Liver (tissue), 7 donors: ENCODE measurements at regions not wholly inside any gene's neighbourhood (a gene's known extent, or its start where the extent isn't known, plus 50 kb on each side); places are given as distances from the start of the nearest gene placed in this dataset.

Experiments
- DNase-seq: peaks from one replicate; pipeline ENCODE4 v3.0.0-alpha.2; 2017; ENCODE audit warnings: low spot score
- H3K27ac ChIP-seq, 2 donors: one replicate each; pipeline ENCODE4 v1.7.0; 2013; ENCODE audit warnings: inconsistent platforms in 2 of 2, low read length in 2 of 2, control low read depth in 1 of 2, low read depth in 1 of 2, mild to moderate bottlenecking in 1 of 2
- H3K27me3 ChIP-seq, 4 donors: one replicate each; pipeline versions ENCODE4 v1.6.1 to v1.7.0; 2013; ENCODE audit warnings: low read length in 3 of 4, inconsistent platforms in 1 of 4, mild to moderate bottlenecking in 1 of 4, moderate library complexity in 1 of 4; ENCODE audit not compliant: control insufficient read depth in 4 of 4, insufficient read depth in 4 of 4
- H3K36me3 ChIP-seq, 4 donors: one replicate each; pipeline versions ENCODE4 v1.6.1 to v1.7.0; 2013; ENCODE audit warnings: low read length in 3 of 4, mild to moderate bottlenecking in 3 of 4, low read depth in 1 of 4, moderate library complexity in 1 of 4; ENCODE audit not compliant: control insufficient read depth in 4 of 4, insufficient read depth in 3 of 4
- H3K4me1 ChIP-seq, 4 donors: one replicate each; pipeline versions ENCODE4 v1.6.1 to v1.7.0; 2013; ENCODE audit warnings: low read length in 3 of 4, mild to moderate bottlenecking in 3 of 4, moderate library complexity in 1 of 4; ENCODE audit not compliant: control insufficient read depth in 4 of 4, insufficient read depth in 4 of 4
- H3K4me3 ChIP-seq, 3 donors: one replicate each; pipeline versions ENCODE4 v1.6.1 to v1.7.0; 2013; ENCODE audit warnings: low read length in 3 of 3, control low read depth in 1 of 3, low read depth in 1 of 3, mild to moderate bottlenecking in 1 of 3
- H3K9ac ChIP-seq, 2 donors: one replicate each; pipeline ENCODE4 v1.7.0; 2013; ENCODE audit warnings: low read length in 2 of 2, mild to moderate bottlenecking in 2 of 2, moderate library complexity in 2 of 2, control low read depth in 1 of 2, low read depth in 1 of 2
- H3K9me3 ChIP-seq, 4 donors: one replicate each; pipeline versions ENCODE4 v1.6.1 to v1.7.0; 2013; ENCODE audit warnings: low read length in 3 of 4; ENCODE audit not compliant: control insufficient read depth in 4 of 4
- ATF3 ChIP-seq: IDR thresholded peaks from 2 replicates; pipeline ENCODE4 v1.6.1; 2016; ENCODE audit warnings: antibody characterized with exemption
- EGR1 ChIP-seq, 2 donors: IDR thresholded peaks; 2 replicates each; pipeline ENCODE4 v1.6.1; 2016 to 2018; ENCODE audit warnings: antibody characterized with exemption in 2 of 2, low read depth in 2 of 2
- HNF4A ChIP-seq, 2 donors: conservative IDR thresholded peaks; 2 replicates each; pipeline ENCODE4 v1.6.1; 2016; ENCODE audit warnings: antibody characterized with exemption in 2 of 2, mild to moderate bottlenecking in 2 of 2
- HNF4G ChIP-seq: IDR thresholded peaks from 2 replicates; pipeline ENCODE4 v1.6.1; 2016; ENCODE audit warnings: antibody characterized with exemption
- JUND ChIP-seq, 2 donors: IDR thresholded peaks; 2 replicates each; pipeline ENCODE4 v1.6.1; 2016; ENCODE audit warnings: antibody characterized with exemption in 2 of 2
- MAX ChIP-seq: IDR thresholded peaks from 2 replicates; pipeline ENCODE4 v1.6.1; 2016; ENCODE audit warnings: antibody characterized with exemption
- RXRA ChIP-seq, 2 donors: IDR thresholded peaks; 2 replicates each; pipeline ENCODE4 v1.6.1; 2017 to 2018; ENCODE audit warnings: antibody characterized with exemption in 2 of 2, mild to moderate bottlenecking in 1 of 2
- SP1 ChIP-seq: IDR thresholded peaks from 2 replicates; pipeline ENCODE4 v1.6.1; 2018; ENCODE audit warnings: antibody characterized with exemption, mild to moderate bottlenecking
- YY1 ChIP-seq: IDR thresholded peaks from 2 replicates; pipeline ENCODE4 v1.6.1; 2016; ENCODE audit warnings: antibody characterized with exemption, mild to moderate bottlenecking
- WGBS: extraction: QIAGEN DNeasy Blood & Tissue Kit; methylation state at CpG from one replicate; pipeline ENCODE4 v1.1.7; 2013; 5-methylcytosine and 5-hydroxymethylcytosine counted together
- TF ChIP-seq, protein P1 (sequence below): IDR thresholded peaks from 2 replicates; pipeline ENCODE4 v1.6.1; 2016; ENCODE audit warnings: antibody characterized with exemption
- TF ChIP-seq, protein P2 (sequence below): IDR thresholded peaks from 2 replicates; pipeline ENCODE4 v1.6.1; 2016; ENCODE audit warnings: antibody characterized with exemption, mild to moderate bottlenecking
- donor health status: healthy.
- donor health status: healthy.
- donor health status: healthy.
- donor health status: healthy.

GRCh38 chr10:78511324-78512204 lies 477.9 kb downstream of the RPS24 start (continued):
- TF ChIP-seq, protein P1, sequence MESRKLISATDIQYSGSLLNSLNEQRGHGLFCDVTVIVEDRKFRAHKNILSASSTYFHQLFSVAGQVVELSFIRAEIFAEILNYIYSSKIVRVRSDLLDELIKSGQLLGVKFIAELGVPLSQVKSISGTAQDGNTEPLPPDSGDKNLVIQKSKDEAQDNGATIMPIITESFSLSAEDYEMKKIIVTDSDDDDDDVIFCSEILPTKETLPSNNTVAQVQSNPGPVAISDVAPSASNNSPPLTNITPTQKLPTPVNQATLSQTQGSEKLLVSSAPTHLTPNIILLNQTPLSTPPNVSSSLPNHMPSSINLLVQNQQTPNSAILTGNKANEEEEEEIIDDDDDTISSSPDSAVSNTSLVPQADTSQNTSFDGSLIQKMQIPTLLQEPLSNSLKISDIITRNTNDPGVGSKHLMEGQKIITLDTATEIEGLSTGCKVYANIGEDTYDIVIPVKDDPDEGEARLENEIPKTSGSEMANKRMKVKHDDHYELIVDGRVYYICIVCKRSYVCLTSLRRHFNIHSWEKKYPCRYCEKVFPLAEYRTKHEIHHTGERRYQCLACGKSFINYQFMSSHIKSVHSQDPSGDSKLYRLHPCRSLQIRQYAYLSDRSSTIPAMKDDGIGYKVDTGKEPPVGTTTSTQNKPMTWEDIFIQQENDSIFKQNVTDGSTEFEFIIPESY, result no peak
- TF ChIP-seq JUND (IDR thresholded peaks at IDR 0.05) (no peak), RXRA (IDR thresholded peaks at IDR 0.05) (no peak)
- TF ChIP-seq, protein P2, sequence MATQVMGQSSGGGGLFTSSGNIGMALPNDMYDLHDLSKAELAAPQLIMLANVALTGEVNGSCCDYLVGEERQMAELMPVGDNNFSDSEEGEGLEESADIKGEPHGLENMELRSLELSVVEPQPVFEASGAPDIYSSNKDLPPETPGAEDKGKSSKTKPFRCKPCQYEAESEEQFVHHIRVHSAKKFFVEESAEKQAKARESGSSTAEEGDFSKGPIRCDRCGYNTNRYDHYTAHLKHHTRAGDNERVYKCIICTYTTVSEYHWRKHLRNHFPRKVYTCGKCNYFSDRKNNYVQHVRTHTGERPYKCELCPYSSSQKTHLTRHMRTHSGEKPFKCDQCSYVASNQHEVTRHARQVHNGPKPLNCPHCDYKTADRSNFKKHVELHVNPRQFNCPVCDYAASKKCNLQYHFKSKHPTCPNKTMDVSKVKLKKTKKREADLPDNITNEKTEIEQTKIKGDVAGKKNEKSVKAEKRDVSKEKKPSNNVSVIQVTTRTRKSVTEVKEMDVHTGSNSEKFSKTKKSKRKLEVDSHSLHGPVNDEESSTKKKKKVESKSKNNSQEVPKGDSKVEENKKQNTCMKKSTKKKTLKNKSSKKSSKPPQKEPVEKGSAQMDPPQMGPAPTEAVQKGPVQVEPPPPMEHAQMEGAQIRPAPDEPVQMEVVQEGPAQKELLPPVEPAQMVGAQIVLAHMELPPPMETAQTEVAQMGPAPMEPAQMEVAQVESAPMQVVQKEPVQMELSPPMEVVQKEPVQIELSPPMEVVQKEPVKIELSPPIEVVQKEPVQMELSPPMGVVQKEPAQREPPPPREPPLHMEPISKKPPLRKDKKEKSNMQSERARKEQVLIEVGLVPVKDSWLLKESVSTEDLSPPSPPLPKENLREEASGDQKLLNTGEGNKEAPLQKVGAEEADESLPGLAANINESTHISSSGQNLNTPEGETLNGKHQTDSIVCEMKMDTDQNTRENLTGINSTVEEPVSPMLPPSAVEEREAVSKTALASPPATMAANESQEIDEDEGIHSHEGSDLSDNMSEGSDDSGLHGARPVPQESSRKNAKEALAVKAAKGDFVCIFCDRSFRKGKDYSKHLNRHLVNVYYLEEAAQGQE, result no peak

DNA sequence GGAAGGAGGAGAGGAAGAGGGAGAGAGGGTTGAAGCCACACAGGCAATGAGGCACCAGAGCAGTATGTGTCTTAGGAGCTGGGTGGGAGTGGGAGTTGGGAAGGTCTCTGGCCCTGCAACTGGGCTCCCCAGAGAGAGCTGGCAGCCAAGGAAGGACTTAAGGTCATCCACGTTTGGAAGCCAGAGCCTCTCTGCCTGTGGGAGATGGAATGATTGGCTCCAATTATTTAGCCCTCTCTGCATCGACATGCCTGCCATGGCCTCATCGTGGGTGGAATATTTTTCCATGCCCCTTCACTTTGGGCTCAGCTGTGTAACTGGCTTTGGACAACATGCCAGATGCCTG lies 478.5 kb downstream of the RPS24 start:
- Histone ChIP-seq H3K36me3 (no peaks in the 10 kb centered on the region), H3K4me3 (no peak overlapping the region), H3K9ac (no peak overlapping the region), H3K27ac (no peak overlapping the region), H3K9me3 (no peaks in the 10 kb centered on the region), H3K27me3 (peaks cover 0 to 3% (median 0%) of the 10 kb centered on the region in 4 donors), H3K4me1 (no peaks in the 10 kb centered on the region)
- WGBS, result 96% methylated on average over 3 of the region's 3 CpGs
- TF ChIP-seq MAX (no peak), YY1 (no peak), JUND (IDR thresholded peaks at IDR 0.05) (no peak)
- no peak for DNase-seq

GRCh38 chr10:78513330-78513729 lies 479.7 kb downstream of the RPS24 start:
- no peak overlapping the region for H3K4me3 ChIP-seq
- no peak overlapping the region for H3K27ac ChIP-seq
- DNase-seq, result peak; percentile 2
- H3K4me1 ChIP-seq, result no peaks in the 10 kb centered on the region
- peaks cover 0 to 3% (median 0%) of the 10 kb centered on the region in 4 donors for H3K27me3 ChIP-seq
- 78% methylated on average over 2 of the region's 2 CpGs for WGBS
- H3K9me3 ChIP-seq, result no peaks in the 10 kb centered on the region
- no peaks in the 10 kb centered on the region for H3K36me3 ChIP-seq
- no peak overlapping the region for H3K9ac ChIP-seq
- TF ChIP-seq ATF3 (no peak), HNF4G (no peak), EGR1 (IDR thresholded peaks at IDR 0.05; ENCODE audit: low read depth in 2 of 2) (no peak), SP1 (no peak), HNF4A (conservative IDR thresholded peaks at IDR 0.05) (no peak), RXRA (IDR thresholded peaks at IDR 0.05) (no peak)
- TF ChIP-seq, protein P2, result no peak
